Ishikawa (cell line): ENCODE measurements at regions not wholly inside any gene's neighbourhood (a gene's known extent, or its start where the extent isn't known, plus 50 kb on each side); places are given as distances from the start of the nearest gene placed in this dataset.

Source experiments
- EGR1 ChIP-seq: IDR thresholded peaks from 2 replicates; pipeline ENCODE4 v1.6.1; 2012
- EP300 ChIP-seq: IDR thresholded peaks from 2 replicates; pipeline ENCODE4 v1.6.1; 2012; ENCODE audit warnings: borderline replicate concordance
- FOXM1 ChIP-seq: IDR thresholded peaks from 2 replicates; pipeline ENCODE4 v1.6.1; 2012; ENCODE audit warnings: low read depth, borderline replicate concordance
- NFIC ChIP-seq: IDR thresholded peaks from 2 replicates; pipeline ENCODE4 v1.6.1; 2012
- RAD21 ChIP-seq: IDR thresholded peaks from 2 replicates; pipeline ENCODE4 v1.6.1; 2012; ENCODE audit warnings: low read depth
- REST ChIP-seq: IDR thresholded peaks from 2 replicates; pipeline ENCODE4 v1.6.1; 2012; ENCODE audit warnings: low read depth, mild to moderate bottlenecking
- TAF1 ChIP-seq: IDR thresholded peaks from 2 replicates; pipeline ENCODE4 v1.6.1; 2012; ENCODE audit warnings: low read depth, mild to moderate bottlenecking
- TCF12 ChIP-seq: IDR thresholded peaks from 2 replicates; pipeline ENCODE4 v1.6.1; 2012; ENCODE audit warnings: low read depth
- TEAD4 ChIP-seq: IDR thresholded peaks from 2 replicates; pipeline ENCODE4 v1.6.1; 2012
- ZBTB7A ChIP-seq: IDR thresholded peaks from 2 replicates; pipeline ENCODE4 v1.6.1; 2012; ENCODE audit warnings: low read depth

DNA sequence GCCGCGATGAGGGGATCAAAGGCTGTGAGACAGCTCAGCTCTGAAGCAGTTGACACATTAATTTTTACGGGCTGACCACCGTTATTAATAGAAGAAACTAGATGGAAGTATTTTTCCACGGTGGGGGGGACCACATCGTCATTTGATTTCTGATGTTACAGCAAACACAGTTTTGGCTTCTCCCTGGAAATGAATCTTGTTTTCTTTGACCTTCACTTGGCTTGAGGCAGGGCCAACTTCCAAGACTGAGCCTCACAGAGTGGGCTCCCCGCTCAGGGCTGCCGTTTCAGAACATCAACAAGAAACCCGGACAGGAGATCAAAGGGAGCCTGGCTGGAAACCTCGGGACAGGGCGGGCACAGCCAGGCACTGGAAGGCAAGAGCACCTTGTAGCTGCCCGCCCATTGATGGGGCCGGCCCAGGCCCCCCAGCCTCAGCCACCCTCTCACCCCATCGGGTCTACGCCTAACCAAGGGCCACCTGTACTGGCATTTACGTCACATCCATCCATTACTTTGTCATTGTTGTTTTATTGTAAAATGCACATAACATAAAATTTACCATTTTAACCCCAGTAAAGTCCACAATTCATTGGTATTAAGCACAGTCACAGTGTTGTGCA, 124.6 kb downstream of the C16orf95 start:
- TF ChIP-seq ZBTB7A, result no peak
- no peak for TF ChIP-seq EGR1
- TF ChIP-seq TCF12, result no peak
- no peak for TF ChIP-seq FOXM1
- TF ChIP-seq RAD21, result no peak
- no peak for TF ChIP-seq TEAD4
- no peak for TF ChIP-seq NFIC
- no peak for TF ChIP-seq TAF1
- no peak for TF ChIP-seq EP300
- TF ChIP-seq REST, result no peak
